Peyer's patch (tissue), 4 donors: ENCODE measurements at regions not wholly inside any gene's neighbourhood (a gene's known extent, or its start where the extent isn't known, plus 50 kb on each side); places are given as distances from the start of the nearest gene placed in this dataset.

Experiments used
- POLR2A ChIP-seq, 2 donors: fragments of 450-650 bp; IDR thresholded peaks; one replicate each; pipeline ENCODE4 v1.5.1; 2017; ENCODE audit warnings: antibody characterized with exemption in 2 of 2, mild to moderate bottlenecking in 2 of 2, moderate library complexity in 2 of 2
- TF ChIP-seq, protein P1 (sequence below), 6 experiments: fragments of 450-650 bp in 4 of 6; fragments of 200-600 bp in 2 of 6; sonication (generic) in 1 of 6; IDR thresholded peaks; one replicate each; pipeline ENCODE4 v1.5.1; 2017 to 2019; ENCODE audit warnings: antibody characterized with exemption in 6 of 6, mild to moderate bottlenecking in 3 of 6, moderate library complexity in 1 of 6

DNA sequence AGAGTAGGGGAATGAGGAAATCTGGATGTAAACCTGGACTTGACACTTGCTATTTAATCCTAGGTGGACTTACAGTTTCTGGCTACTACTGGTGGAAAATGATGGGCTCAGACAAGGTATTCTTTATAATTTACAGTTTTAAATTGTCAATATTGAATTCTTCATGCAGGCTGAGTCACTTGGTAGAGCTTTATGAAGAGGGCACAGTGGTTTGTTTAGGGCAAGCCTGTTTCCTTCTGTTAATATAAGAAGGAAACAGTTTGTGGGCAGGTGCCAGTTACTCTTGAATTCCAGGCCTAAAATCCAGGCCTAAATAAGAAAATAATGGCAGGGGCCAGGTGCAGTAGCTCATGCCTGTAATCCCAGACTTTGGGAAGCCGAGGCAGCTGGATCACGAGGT, 355.8 kb upstream of the RGS6 start:
- TF ChIP-seq, protein P1, sequence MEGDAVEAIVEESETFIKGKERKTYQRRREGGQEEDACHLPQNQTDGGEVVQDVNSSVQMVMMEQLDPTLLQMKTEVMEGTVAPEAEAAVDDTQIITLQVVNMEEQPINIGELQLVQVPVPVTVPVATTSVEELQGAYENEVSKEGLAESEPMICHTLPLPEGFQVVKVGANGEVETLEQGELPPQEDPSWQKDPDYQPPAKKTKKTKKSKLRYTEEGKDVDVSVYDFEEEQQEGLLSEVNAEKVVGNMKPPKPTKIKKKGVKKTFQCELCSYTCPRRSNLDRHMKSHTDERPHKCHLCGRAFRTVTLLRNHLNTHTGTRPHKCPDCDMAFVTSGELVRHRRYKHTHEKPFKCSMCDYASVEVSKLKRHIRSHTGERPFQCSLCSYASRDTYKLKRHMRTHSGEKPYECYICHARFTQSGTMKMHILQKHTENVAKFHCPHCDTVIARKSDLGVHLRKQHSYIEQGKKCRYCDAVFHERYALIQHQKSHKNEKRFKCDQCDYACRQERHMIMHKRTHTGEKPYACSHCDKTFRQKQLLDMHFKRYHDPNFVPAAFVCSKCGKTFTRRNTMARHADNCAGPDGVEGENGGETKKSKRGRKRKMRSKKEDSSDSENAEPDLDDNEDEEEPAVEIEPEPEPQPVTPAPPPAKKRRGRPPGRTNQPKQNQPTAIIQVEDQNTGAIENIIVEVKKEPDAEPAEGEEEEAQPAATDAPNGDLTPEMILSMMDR (IDR thresholded peaks at IDR 0.05) = no peak
- TF ChIP-seq POLR2A (IDR thresholded peaks at IDR 0.05) = no peak
